GM23338 (cell line): ENCODE measurements at regions not wholly inside any gene's neighbourhood (a gene's known extent, or its start where the extent isn't known, plus 50 kb on each side); places are given as distances from the start of the nearest gene placed in this dataset.

Experiments used
- CREB1 ChIP-seq: fragments of 250-450 bp; sonication (Bioruptor Pico); IDR thresholded peaks from 2 replicates; pipeline ENCODE4 v1.5.0; 2020; ENCODE audit warnings: low read depth, mild to moderate bottlenecking, moderate library complexity
- EZH2 ChIP-seq: fragments of 200-600 bp; sonication (generic); IDR thresholded peaks from one replicate; pipeline ENCODE4 v1.8.0; 2017; ENCODE audit warnings: antibody characterized with exemption, mild to moderate bottlenecking, low read depth; ENCODE audit not compliant: unreplicated experiment
- EZH2phosphoT487 ChIP-seq: fragments of 200-600 bp; sonication (generic); IDR thresholded peaks from one replicate; pipeline ENCODE4 v1.8.1; 2018; ENCODE audit warnings: antibody characterized with exemption; ENCODE audit not compliant: unreplicated experiment
- JUNB ChIP-seq: IDR thresholded peaks from one replicate; pipeline ENCODE4 v1.6.1; 2016; ENCODE audit warnings: antibody characterized with exemption; ENCODE audit not compliant: unreplicated experiment
- POLR2AphosphoS5 ChIP-seq: IDR thresholded peaks from 2 replicates; pipeline ENCODE4 v1.6.1; 2016; ENCODE audit warnings: antibody characterized with exemption, low read depth
- STAT1 ChIP-seq: IDR thresholded peaks from one replicate; pipeline ENCODE4 v1.6.1; 2016; ENCODE audit warnings: antibody characterized with exemption; ENCODE audit not compliant: unreplicated experiment
- TF ChIP-seq, protein P1 (sequence below), 2 experiments: fragments of 200-600 bp in 1 of 2; sonication (generic) in 1 of 2; conservative IDR thresholded peaks; 2 replicates each; pipeline versions ENCODE4 v1.5.1 to v1.6.1; 2016 to 2017; ENCODE audit warnings: antibody characterized with exemption in 2 of 2, low read depth in 2 of 2, mild to moderate bottlenecking in 2 of 2, moderate library complexity in 1 of 2
- TF ChIP-seq, protein P2 (sequence below): IDR thresholded peaks from one replicate; pipeline ENCODE4 v1.6.1; 2018; ENCODE audit warnings: antibody characterized with exemption; ENCODE audit not compliant: unreplicated experiment
- TF ChIP-seq, protein P3 (sequence below): IDR thresholded peaks from 2 replicates; pipeline ENCODE4 v1.6.1; 2016; ENCODE audit warnings: antibody characterized with exemption

DNA sequence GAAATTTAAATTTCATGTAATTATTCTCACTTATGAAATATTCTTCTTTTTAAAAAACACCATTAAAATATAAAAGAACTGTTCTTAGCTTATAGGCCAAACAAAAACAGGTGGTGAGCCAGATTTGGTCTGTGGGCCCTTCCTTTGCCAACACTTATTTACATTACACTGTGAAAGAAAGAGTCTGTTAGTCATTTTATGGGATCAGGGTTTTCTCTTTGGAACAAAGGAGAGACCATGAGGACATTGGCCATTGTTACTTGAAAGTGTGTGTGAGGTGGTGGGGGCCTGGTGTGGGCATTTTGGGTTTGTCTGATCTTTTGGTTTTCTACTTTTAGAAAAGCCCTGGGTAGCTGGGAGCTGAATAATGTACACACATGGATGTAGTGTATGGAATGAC, 62.7 kb downstream of the TTC6 start:
- TF ChIP-seq, protein P1, sequence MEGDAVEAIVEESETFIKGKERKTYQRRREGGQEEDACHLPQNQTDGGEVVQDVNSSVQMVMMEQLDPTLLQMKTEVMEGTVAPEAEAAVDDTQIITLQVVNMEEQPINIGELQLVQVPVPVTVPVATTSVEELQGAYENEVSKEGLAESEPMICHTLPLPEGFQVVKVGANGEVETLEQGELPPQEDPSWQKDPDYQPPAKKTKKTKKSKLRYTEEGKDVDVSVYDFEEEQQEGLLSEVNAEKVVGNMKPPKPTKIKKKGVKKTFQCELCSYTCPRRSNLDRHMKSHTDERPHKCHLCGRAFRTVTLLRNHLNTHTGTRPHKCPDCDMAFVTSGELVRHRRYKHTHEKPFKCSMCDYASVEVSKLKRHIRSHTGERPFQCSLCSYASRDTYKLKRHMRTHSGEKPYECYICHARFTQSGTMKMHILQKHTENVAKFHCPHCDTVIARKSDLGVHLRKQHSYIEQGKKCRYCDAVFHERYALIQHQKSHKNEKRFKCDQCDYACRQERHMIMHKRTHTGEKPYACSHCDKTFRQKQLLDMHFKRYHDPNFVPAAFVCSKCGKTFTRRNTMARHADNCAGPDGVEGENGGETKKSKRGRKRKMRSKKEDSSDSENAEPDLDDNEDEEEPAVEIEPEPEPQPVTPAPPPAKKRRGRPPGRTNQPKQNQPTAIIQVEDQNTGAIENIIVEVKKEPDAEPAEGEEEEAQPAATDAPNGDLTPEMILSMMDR (conservative IDR thresholded peaks at IDR 0.05; ENCODE audit: low read depth in 2 of 2) = no peak
- TF ChIP-seq EZH2 (no peak), STAT1 (no peak), POLR2AphosphoS5 (no peak), CREB1 (CRISPR knock-in tag) (no peak), JUNB (no peak), EZH2phosphoT487 (no peak)
- TF ChIP-seq, protein P2, sequence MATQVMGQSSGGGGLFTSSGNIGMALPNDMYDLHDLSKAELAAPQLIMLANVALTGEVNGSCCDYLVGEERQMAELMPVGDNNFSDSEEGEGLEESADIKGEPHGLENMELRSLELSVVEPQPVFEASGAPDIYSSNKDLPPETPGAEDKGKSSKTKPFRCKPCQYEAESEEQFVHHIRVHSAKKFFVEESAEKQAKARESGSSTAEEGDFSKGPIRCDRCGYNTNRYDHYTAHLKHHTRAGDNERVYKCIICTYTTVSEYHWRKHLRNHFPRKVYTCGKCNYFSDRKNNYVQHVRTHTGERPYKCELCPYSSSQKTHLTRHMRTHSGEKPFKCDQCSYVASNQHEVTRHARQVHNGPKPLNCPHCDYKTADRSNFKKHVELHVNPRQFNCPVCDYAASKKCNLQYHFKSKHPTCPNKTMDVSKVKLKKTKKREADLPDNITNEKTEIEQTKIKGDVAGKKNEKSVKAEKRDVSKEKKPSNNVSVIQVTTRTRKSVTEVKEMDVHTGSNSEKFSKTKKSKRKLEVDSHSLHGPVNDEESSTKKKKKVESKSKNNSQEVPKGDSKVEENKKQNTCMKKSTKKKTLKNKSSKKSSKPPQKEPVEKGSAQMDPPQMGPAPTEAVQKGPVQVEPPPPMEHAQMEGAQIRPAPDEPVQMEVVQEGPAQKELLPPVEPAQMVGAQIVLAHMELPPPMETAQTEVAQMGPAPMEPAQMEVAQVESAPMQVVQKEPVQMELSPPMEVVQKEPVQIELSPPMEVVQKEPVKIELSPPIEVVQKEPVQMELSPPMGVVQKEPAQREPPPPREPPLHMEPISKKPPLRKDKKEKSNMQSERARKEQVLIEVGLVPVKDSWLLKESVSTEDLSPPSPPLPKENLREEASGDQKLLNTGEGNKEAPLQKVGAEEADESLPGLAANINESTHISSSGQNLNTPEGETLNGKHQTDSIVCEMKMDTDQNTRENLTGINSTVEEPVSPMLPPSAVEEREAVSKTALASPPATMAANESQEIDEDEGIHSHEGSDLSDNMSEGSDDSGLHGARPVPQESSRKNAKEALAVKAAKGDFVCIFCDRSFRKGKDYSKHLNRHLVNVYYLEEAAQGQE = no peak
- TF ChIP-seq, protein P3, sequence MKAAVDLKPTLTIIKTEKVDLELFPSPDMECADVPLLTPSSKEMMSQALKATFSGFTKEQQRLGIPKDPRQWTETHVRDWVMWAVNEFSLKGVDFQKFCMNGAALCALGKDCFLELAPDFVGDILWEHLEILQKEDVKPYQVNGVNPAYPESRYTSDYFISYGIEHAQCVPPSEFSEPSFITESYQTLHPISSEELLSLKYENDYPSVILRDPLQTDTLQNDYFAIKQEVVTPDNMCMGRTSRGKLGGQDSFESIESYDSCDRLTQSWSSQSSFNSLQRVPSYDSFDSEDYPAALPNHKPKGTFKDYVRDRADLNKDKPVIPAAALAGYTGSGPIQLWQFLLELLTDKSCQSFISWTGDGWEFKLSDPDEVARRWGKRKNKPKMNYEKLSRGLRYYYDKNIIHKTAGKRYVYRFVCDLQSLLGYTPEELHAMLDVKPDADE = no peak
